Adipocyte (in vitro differentiated cells): ENCODE measurements at regions not wholly inside any gene's neighbourhood (a gene's known extent, or its start where the extent isn't known, plus 50 kb on each side); places are given as distances from the start of the nearest gene placed in this dataset.

ENCODE experiments used
- DNase-seq: peaks from one replicate; pipeline ENCODE4 v3.0.0-alpha.2; 2015; ENCODE audit warnings: low read depth
- H3K27me3 ChIP-seq: replicated peaks from 2 replicates; pipeline ENCODE4 v1.7.0; 2013; ENCODE audit warnings: mild to moderate bottlenecking, low read length, moderate library complexity; ENCODE audit not compliant: control insufficient read depth, insufficient read depth
- H3K36me3 ChIP-seq: 2 replicates; pipeline ENCODE4 v1.7.0; 2013; ENCODE audit warnings: low read length, mild to moderate bottlenecking, moderate library complexity; ENCODE audit not compliant: control insufficient read depth, insufficient read depth, severe bottlenecking
- H3K4me1 ChIP-seq: 2 replicates; pipeline ENCODE4 v1.7.0; 2013; ENCODE audit warnings: mild to moderate bottlenecking, low read length, moderate library complexity; ENCODE audit not compliant: control insufficient read depth, insufficient read depth
- H3K4me3 ChIP-seq: 2 replicates; pipeline ENCODE4 v1.7.0; 2013; ENCODE audit warnings: mild to moderate bottlenecking, low read length, moderate library complexity
- H3K9ac ChIP-seq: 2 replicates; pipeline ENCODE4 v1.7.0; 2013; ENCODE audit warnings: mild to moderate bottlenecking, low read length, moderate library complexity
- H3K9me3 ChIP-seq: 2 replicates; pipeline ENCODE4 v1.7.0; 2013; ENCODE audit warnings: mild to moderate bottlenecking, low read length, moderate library complexity; ENCODE audit not compliant: control insufficient read depth

GRCh38 chr6:134457941-134458340 is 140.0 kb upstream of the SGK1 start:
- no peak for DNase-seq
- H3K27me3 ChIP-seq, result no peaks in the 10 kb centered on the region
- H3K4me1 ChIP-seq, result no peaks in the 10 kb centered on the region
- H3K36me3 ChIP-seq, result no peaks in the 10 kb centered on the region
- no peak overlapping the region for H3K4me3 ChIP-seq
- no peak overlapping the region for H3K9ac ChIP-seq
- no peaks in the 10 kb centered on the region for H3K9me3 ChIP-seq

GRCh38 chr6:134456226-134456625 is 138.3 kb upstream of the SGK1 start:
- no peak for DNase-seq

GRCh38 chr6:134455319-134455718 is 137.4 kb upstream of the SGK1 start:
- Histone ChIP-seq H3K9ac (no peak overlapping the region), H3K36me3 (no peaks in the 10 kb centered on the region), H3K4me1 (no peaks in the 10 kb centered on the region), H3K27me3 (no peaks in the 10 kb centered on the region), H3K4me3 (no peak overlapping the region), H3K9me3 (no peaks in the 10 kb centered on the region)
- no peak for DNase-seq

More at GRCh38 chr6:134456226-134456625, 138.3 kb upstream of the SGK1 start:
- H3K9me3 ChIP-seq, result no peaks in the 10 kb centered on the region
- no peaks in the 10 kb centered on the region for H3K36me3 ChIP-seq
- H3K4me3 ChIP-seq, result no peak overlapping the region
- H3K27me3 ChIP-seq, result no peaks in the 10 kb centered on the region
- no peaks in the 10 kb centered on the region for H3K4me1 ChIP-seq
- no peak overlapping the region for H3K9ac ChIP-seq

- H3K4me1 ChIP-seq, result no peaks in the 10 kb centered on the region
- H3K9me3 ChIP-seq, result no peaks in the 10 kb centered on the region
These were observed 136.9 kb upstream of the SGK1 start for GRCh38 chr6:134454794-134455193.

GRCh38 chr6:134453792-134454510 is 136.0 kb upstream of the SGK1 start:
- no peaks in the 10 kb centered on the region for H3K27me3 ChIP-seq
- no peak overlapping the region for H3K4me3 ChIP-seq
- H3K9ac ChIP-seq, result no peak overlapping the region
- no peaks in the 10 kb centered on the region for H3K9me3 ChIP-seq
- no peaks in the 10 kb centered on the region for H3K36me3 ChIP-seq
- no peaks in the 10 kb centered on the region for H3K4me1 ChIP-seq
- DNase-seq, result no peak

More at GRCh38 chr6:134454794-134455193, 136.9 kb upstream of the SGK1 start:
- no peaks in the 10 kb centered on the region for H3K27me3 ChIP-seq
- no peak overlapping the region for H3K4me3 ChIP-seq
- DNase-seq, result no peak
- H3K9ac ChIP-seq, result no peak overlapping the region
- no peaks in the 10 kb centered on the region for H3K36me3 ChIP-seq

GRCh38 chr6:134452906-134453305 is 135.0 kb upstream of the SGK1 start:
- H3K36me3 ChIP-seq, result no peaks in the 10 kb centered on the region
- H3K9ac ChIP-seq, result no peak overlapping the region
- peaks cover 4% of the 10 kb centered on the region for H3K4me1 ChIP-seq
- no peak for DNase-seq
- no peaks in the 10 kb centered on the region for H3K9me3 ChIP-seq
- no peaks in the 10 kb centered on the region for H3K27me3 ChIP-seq
- no peak overlapping the region for H3K4me3 ChIP-seq

GRCh38 chr6:134451529-134451928 is 133.6 kb upstream of the SGK1 start:
- no peak for DNase-seq
- no peaks in the 10 kb centered on the region for H3K27me3 ChIP-seq
- H3K36me3 ChIP-seq, result no peaks in the 10 kb centered on the region
- H3K4me1 ChIP-seq, result peaks cover 18% of the 10 kb centered on the region
- H3K9ac ChIP-seq, result no peak overlapping the region
- no peaks in the 10 kb centered on the region for H3K9me3 ChIP-seq
- no peak overlapping the region for H3K4me3 ChIP-seq

GRCh38 chr6:134449781-134450180 is 131.9 kb upstream of the SGK1 start:
- H3K36me3 ChIP-seq, result no peaks in the 10 kb centered on the region
- no peaks in the 10 kb centered on the region for H3K27me3 ChIP-seq
- DNase-seq, result no peak
- no peak overlapping the region for H3K4me3 ChIP-seq
- peaks cover 18% of the 10 kb centered on the region for H3K4me1 ChIP-seq
- H3K9me3 ChIP-seq, result no peaks in the 10 kb centered on the region
- H3K9ac ChIP-seq, result no peak overlapping the region

GRCh38 chr6:134449004-134449403 is 131.1 kb upstream of the SGK1 start:
- Histone ChIP-seq H3K9ac (no peak overlapping the region), H3K27me3 (no peaks in the 10 kb centered on the region), H3K4me1 (peaks cover 18% of the 10 kb centered on the region), H3K36me3 (no peaks in the 10 kb centered on the region), H3K4me3 (no peak overlapping the region), H3K9me3 (no peaks in the 10 kb centered on the region)
- no peak for DNase-seq

- Histone ChIP-seq H3K4me3 (no peak overlapping the region), H3K9ac (no peak overlapping the region), H3K27me3 (no peaks in the 10 kb centered on the region), H3K4me1 (peaks cover 18% of the 10 kb centered on the region), H3K36me3 (no peaks in the 10 kb centered on the region), H3K9me3 (no peaks in the 10 kb centered on the region)
- peak; percentile 68 for DNase-seq
These were observed 130.0 kb upstream of the SGK1 start for GRCh38 chr6:134447883-134448387.

- Histone ChIP-seq H3K9me3 (no peaks in the 10 kb centered on the region), H3K9ac (no peak overlapping the region), H3K27me3 (no peaks in the 10 kb centered on the region), H3K4me3 (no peak overlapping the region), H3K36me3 (no peaks in the 10 kb centered on the region), H3K4me1 (peaks cover 18% of the 10 kb centered on the region)
- no peak for DNase-seq
These were observed 129.5 kb upstream of the SGK1 start for GRCh38 chr6:134447423-134447822.

GRCh38 chr6:134446896-134447295 is 129.0 kb upstream of the SGK1 start:
- Histone ChIP-seq H3K27me3 (no peaks in the 10 kb centered on the region), H3K36me3 (no peaks in the 10 kb centered on the region), H3K4me1 (peaks cover 18% of the 10 kb centered on the region), H3K4me3 (no peak overlapping the region), H3K9me3 (no peaks in the 10 kb centered on the region), H3K9ac (no peak overlapping the region)
- peak; percentile 46 for DNase-seq
